Naive thymus-derived CD4-positive, alpha-beta T cell (primary cell): ENCODE measurements at regions not wholly inside any gene's neighbourhood (a gene's known extent, or its start where the extent isn't known, plus 50 kb on each side); places are given as distances from the start of the nearest gene placed in this dataset.

Experiments used
- ATAC-seq: fragments of 150-1000 bp; cut with Tn5 transposase; 2 replicates; pipeline ENCODE4 v1.10.0; 2021; ENCODE audit warnings: mild to moderate bottlenecking, moderate library complexity
- CTCF ChIA-PET: fragments of 350-600 bp; sonication (Branson Sonifier 250); formaldehyde crosslinking; loops from one replicate; lab custom pipeline; 2021; ENCODE audit warnings: antibody characterized with exemption; lab: Charles Lee
- POLR2A ChIA-PET: fragments of 350-600 bp; sonication (Branson Sonifier 250); formaldehyde crosslinking; loops from one replicate; lab custom pipeline; 2021; ENCODE audit warnings: antibody characterized with exemption, inconsistent platforms; lab: Charles Lee
- DNase-seq, 9 donors: peaks; one replicate each; pipeline versions ENCODE4 v3.0.0 to v3.0.0-alpha.2; 2020 to 2022; ENCODE audit warnings: mixed read lengths in 1 of 9
- H3K27ac ChIP-seq: one replicate; pipeline ENCODE4 v1.7.0; 2013; ENCODE audit warnings: mild to moderate bottlenecking, low read depth, low read length, moderate library complexity
- H3K27me3 ChIP-seq, 2 donors: one replicate each; pipeline ENCODE4 v1.7.0; 2013; ENCODE audit warnings: low read length in 2 of 2, mild to moderate bottlenecking in 2 of 2, moderate library complexity in 2 of 2; ENCODE audit not compliant: control insufficient read depth in 2 of 2, insufficient read depth in 2 of 2
- H3K36me3 ChIP-seq, 3 experiments: 1 replicate in 2 of 3; 2 replicates in 1 of 3; pipeline ENCODE4 v1.7.0; 2013; ENCODE audit warnings: low read length in 3 of 3, mild to moderate bottlenecking in 3 of 3, moderate library complexity in 1 of 3; ENCODE audit not compliant: insufficient read depth in 3 of 3, control insufficient read depth in 2 of 3
- H3K4me1 ChIP-seq, 2 donors: one replicate each; pipeline ENCODE4 v1.7.0; 2013; ENCODE audit warnings: low read length in 2 of 2, mild to moderate bottlenecking in 2 of 2, moderate library complexity in 1 of 2; ENCODE audit not compliant: control insufficient read depth in 2 of 2, insufficient read depth in 2 of 2
- H3K4me3 ChIP-seq: 2 replicates; pipeline ENCODE4 v1.7.0; 2013; ENCODE audit warnings: mild to moderate bottlenecking, low read length
- H3K9me3 ChIP-seq, 3 experiments: 1 replicate in 2 of 3; 2 replicates in 1 of 3; pipeline ENCODE4 v1.7.0; 2013; ENCODE audit warnings: low read length in 3 of 3; ENCODE audit not compliant: control insufficient read depth in 2 of 3
- H3K27ac Mint-ChIP-seq, 9 donors: one replicate each; pipeline ENCODE4 v1.8.0; 2020 to 2022; ENCODE audit warnings: mixed read lengths in 9 of 9, mild to moderate bottlenecking in 8 of 9, moderate library complexity in 5 of 9, inconsistent platforms in 2 of 9
- H3K27me3 Mint-ChIP-seq, 5 donors: one replicate each; pipeline ENCODE4 v1.8.0; 2021 to 2022; ENCODE audit warnings: mixed read lengths in 5 of 5, mild to moderate bottlenecking in 1 of 5
- H3K36me3 Mint-ChIP-seq, 5 donors: one replicate each; pipeline ENCODE4 v1.8.0; 2020 to 2022; ENCODE audit warnings: mixed read lengths in 5 of 5, mild to moderate bottlenecking in 3 of 5, inconsistent platforms in 1 of 5
- H3K4me1 Mint-ChIP-seq, 7 donors: one replicate each; pipeline ENCODE4 v1.8.0; 2020 to 2022; ENCODE audit warnings: mixed read lengths in 7 of 7, mild to moderate bottlenecking in 3 of 7, inconsistent platforms in 1 of 7
- H3K4me3 Mint-ChIP-seq, 10 donors: one replicate each; pipeline ENCODE4 v1.8.0; 2020 to 2022; ENCODE audit warnings: mild to moderate bottlenecking in 10 of 10, mixed read lengths in 10 of 10, moderate library complexity in 6 of 10, inconsistent platforms in 2 of 10
- H3K9me3 Mint-ChIP-seq, 11 donors: one replicate each; pipeline ENCODE4 v1.8.0; 2020 to 2022; ENCODE audit warnings: mixed read lengths in 11 of 11, mild to moderate bottlenecking in 4 of 11, inconsistent platforms in 1 of 11, moderate library complexity in 1 of 11
- intact Hi-C, 2 donors: fragments of 100-400 bp; cut with micrococcal nuclease; formaldehyde crosslinking; loops; one replicate each; pipeline ENCODE4 v1.15.1; 2023

GRCh38 chr4:167544391-167544790 lies 310.1 kb upstream of the SPOCK3 start:
- ChIA-PET POLR2A (no interaction called here), CTCF (no interaction called here)
- Histone ChIP-seq H3K27me3 (no peaks in the 10 kb centered on the region), H3K9me3 (no peaks in the 10 kb centered on the region), H3K4me1 (no peaks in the 10 kb centered on the region), H3K4me3 (no peak overlapping the region), H3K36me3 (no peaks in the 10 kb centered on the region), H3K27ac (no peak overlapping the region)
- H3K9me3 Mint-ChIP-seq: peaks cover 0 to 38% (median 8%) of the 10 kb centered on the region in 11 donors
- no peak overlapping the region for H3K4me3 Mint-ChIP-seq
- intact Hi-C loops: no loop called here
- no peaks in the 10 kb centered on the region for H3K36me3 Mint-ChIP-seq
- H3K4me1 Mint-ChIP-seq: no peaks in the 10 kb centered on the region
- no peaks in the 10 kb centered on the region for H3K27me3 Mint-ChIP-seq
- ATAC-seq (no peak), DNase-seq (no peak)
- no peak overlapping the region for H3K27ac Mint-ChIP-seq

GRCh38 chr4:167550021-167550420 lies 315.7 kb upstream of the SPOCK3 start:
- Mint-ChIP-seq H3K27ac (no peak overlapping the region), H3K4me3 (no peak overlapping the region), H3K9me3 (peaks cover 0 to 35% (median 8%) of the 10 kb centered on the region in 11 donors), H3K36me3 (no peaks in the 10 kb centered on the region), H3K27me3 (no peaks in the 10 kb centered on the region), H3K4me1 (no peaks in the 10 kb centered on the region)
- ATAC-seq (no peak), DNase-seq (no peak)
- intact Hi-C loops: no loop called here
- Histone ChIP-seq H3K9me3 (no peaks in the 10 kb centered on the region), H3K4me1 (no peaks in the 10 kb centered on the region), H3K27ac (no peak overlapping the region), H3K27me3 (no peaks in the 10 kb centered on the region), H3K36me3 (no peaks in the 10 kb centered on the region), H3K4me3 (no peak overlapping the region)
- ChIA-PET POLR2A (no interaction called here), CTCF (no interaction called here)

GRCh38 chr4:167555338-167556022 lies 321.2 kb upstream of the SPOCK3 start:
- Histone ChIP-seq H3K27ac (no peak overlapping the region), H3K4me3 (no peak overlapping the region), H3K27me3 (no peaks in the 10 kb centered on the region), H3K4me1 (no peaks in the 10 kb centered on the region), H3K9me3 (no peaks in the 10 kb centered on the region), H3K36me3 (no peaks in the 10 kb centered on the region)
- ATAC-seq: no peak
- H3K36me3 Mint-ChIP-seq: no peaks in the 10 kb centered on the region
- ChIA-PET CTCF (no interaction called here), POLR2A (no interaction called here)
- no peak overlapping the region for H3K27ac Mint-ChIP-seq
- H3K9me3 Mint-ChIP-seq: peaks cover 0 to 19% (median 7%) of the 10 kb centered on the region in 11 donors
- H3K4me1 Mint-ChIP-seq: no peaks in the 10 kb centered on the region
- H3K4me3 Mint-ChIP-seq: no peak overlapping the region
- H3K27me3 Mint-ChIP-seq: no peaks in the 10 kb centered on the region
- intact Hi-C loops: no loop called here
- DNase-seq: no peak

GRCh38 chr4:167578906-167579305 lies 344.6 kb upstream of the SPOCK3 start:
- CTCF ChIA-PET: no interaction called here
- no peak for ATAC-seq
- no peak overlapping the region for H3K27ac ChIP-seq
- Mint-ChIP-seq H3K4me3 (no peak overlapping the region), H3K27ac (no peak overlapping the region), H3K36me3 (no peaks in the 10 kb centered on the region), H3K4me1 (no peaks in the 10 kb centered on the region), H3K27me3 (no peaks in the 10 kb centered on the region), H3K9me3 (peaks cover 0 to 18% (median 7%) of the 10 kb centered on the region in 11 donors)
- POLR2A ChIA-PET: no interaction called here
- no peaks in the 10 kb centered on the region for H3K4me1 ChIP-seq
- H3K4me3 ChIP-seq: no peak overlapping the region
- no peak for DNase-seq
- intact Hi-C loops: no loop called here
- no peaks in the 10 kb centered on the region for H3K36me3 ChIP-seq
- H3K9me3 ChIP-seq: peaks cover 0 to 8% (median 0%) of the 10 kb centered on the region in 3 experiments
- no peaks in the 10 kb centered on the region for H3K27me3 ChIP-seq

GRCh38 chr4:167581449-167581965 lies 347.2 kb upstream of the SPOCK3 start:
- Mint-ChIP-seq H3K9me3 (peaks cover 3 to 22% (median 8%) of the 10 kb centered on the region in 11 donors), H3K4me1 (no peaks in the 10 kb centered on the region), H3K4me3 (no peak overlapping the region), H3K36me3 (no peaks in the 10 kb centered on the region), H3K27ac (no peak overlapping the region), H3K27me3 (no peaks in the 10 kb centered on the region)
- H3K27me3 ChIP-seq: no peaks in the 10 kb centered on the region
- intact Hi-C loops: no loop called here
- POLR2A ChIA-PET: no interaction called here
- H3K4me1 ChIP-seq: no peaks in the 10 kb centered on the region
- ATAC-seq (no peak), DNase-seq (no peak)
- peaks cover 0 to 8% (median 0%) of the 10 kb centered on the region in 3 experiments for H3K9me3 ChIP-seq
- no peak overlapping the region for H3K4me3 ChIP-seq
- CTCF ChIA-PET: no interaction called here
- H3K36me3 ChIP-seq: no peaks in the 10 kb centered on the region
- H3K27ac ChIP-seq: no peak overlapping the region

GRCh38 chr4:167587361-167587760 lies 353.1 kb upstream of the SPOCK3 start:
- Histone ChIP-seq H3K36me3 (no peaks in the 10 kb centered on the region), H3K9me3 (no peaks in the 10 kb centered on the region), H3K27ac (no peak overlapping the region), H3K4me3 (no peak overlapping the region), H3K4me1 (no peaks in the 10 kb centered on the region), H3K27me3 (no peaks in the 10 kb centered on the region)
- intact Hi-C loops: no loop called here
- CTCF ChIA-PET: interaction anchor here (0.7 kb wide), 1 partner anchor 20 kb away, joined by 3 read pairs; no protein-coding TSS in a partner anchor
- no peak overlapping the region for H3K27ac Mint-ChIP-seq
- no peaks in the 10 kb centered on the region for H3K27me3 Mint-ChIP-seq
- peaks cover 0 to 31% (median 5%) of the 10 kb centered on the region in 11 donors for H3K9me3 Mint-ChIP-seq
- DNase-seq (no peak), ATAC-seq (no peak)
- H3K4me1 Mint-ChIP-seq: no peaks in the 10 kb centered on the region
- H3K36me3 Mint-ChIP-seq: no peaks in the 10 kb centered on the region
- POLR2A ChIA-PET: no interaction called here
- no peak overlapping the region for H3K4me3 Mint-ChIP-seq

- CTCF ChIA-PET: no interaction called here
- intact Hi-C loops: no loop called here
- no peak overlapping the region for H3K27ac Mint-ChIP-seq
- H3K4me1 Mint-ChIP-seq: no peaks in the 10 kb centered on the region
- Histone ChIP-seq H3K27me3 (no peaks in the 10 kb centered on the region), H3K36me3 (no peaks in the 10 kb centered on the region), H3K4me1 (no peaks in the 10 kb centered on the region), H3K4me3 (no peak overlapping the region), H3K9me3 (no peaks in the 10 kb centered on the region), H3K27ac (no peak overlapping the region)
- H3K27me3 Mint-ChIP-seq: no peaks in the 10 kb centered on the region
- DNase-seq: no peak
- H3K9me3 Mint-ChIP-seq: peaks cover 0 to 7% (median 2%) of the 10 kb centered on the region in 11 donors
- no peak overlapping the region for H3K4me3 Mint-ChIP-seq
- POLR2A ChIA-PET: no interaction called here
- H3K36me3 Mint-ChIP-seq: no peaks in the 10 kb centered on the region
- ATAC-seq: no peak
Observed at GRCh38 chr4:167595898-167596297, 361.6 kb upstream of the SPOCK3 start.
